ENCODE measurements at regions not wholly inside any gene's neighbourhood (a gene's known extent, or its start where the extent isn't known, plus 50 kb on each side); places are given as distances from the start of the nearest gene placed in this dataset.

GRCh38 chr6:53982366-53983050 is 128.7 kb upstream of the MLIP start:
- intact Hi-C loops (cut with micrococcal nuclease): no loop called here
- H3K4me3 Mint-ChIP-seq: no peak overlapping the region
- no peaks in the 10 kb centered on the region for H3K9me3 ChIP-seq (ENCODE audit: control insufficient read depth, insufficient read depth, low read length)

GRCh38 chr6:53983301-53983700 is 127.9 kb upstream of the MLIP start:
- H3K27me3 ChIP-seq (ENCODE audit: control insufficient read depth, insufficient read depth, low read length): no peaks in the 10 kb centered on the region
- Mint-ChIP-seq H3K4me1 (no peaks in the 10 kb centered on the region), H3K9me3 (no peaks in the 10 kb centered on the region), H3K4me3 (no peak overlapping the region), H3K27ac (no peak overlapping the region), H3K27me3 (ENCODE audit: low read depth in 2 of 2) (peaks cover 0 to 5% of the 10 kb centered on the region in 2 donors), H3K36me3 (no peaks in the 10 kb centered on the region)
- WGBS (ENCODE audit: insufficient coverage): 0% methylated on average over 1 of the region's 1 CpG
- no peaks in the 10 kb centered on the region for H3K4me1 ChIP-seq (ENCODE audit: control insufficient read depth, insufficient read depth, low read length)
- ATAC-seq: no peak
- H3K36me3 ChIP-seq (ENCODE audit: control insufficient read depth, insufficient read depth, low read length): no peaks in the 10 kb centered on the region
- intact Hi-C loops (cut with micrococcal nuclease): no loop called here
- no peak overlapping the region for H3K4me3 ChIP-seq (ENCODE audit: low read length)
- no peak for TF ChIP-seq CTCF (IDR thresholded peaks at IDR 0.05)
- no peaks in the 10 kb centered on the region for H3K9me3 ChIP-seq (ENCODE audit: control insufficient read depth, insufficient read depth, low read length)
- no peak overlapping the region for H3K27ac ChIP-seq (ENCODE audit: low read length)
- no peak for DNase-seq

More at GRCh38 chr6:53982366-53983050, 128.7 kb upstream of the MLIP start:
- Mint-ChIP-seq H3K27me3 (ENCODE audit: low read depth in 2 of 2) (peaks cover 0 to 3% of the 10 kb centered on the region in 2 donors), H3K36me3 (no peaks in the 10 kb centered on the region), H3K27ac (no peak overlapping the region), H3K4me1 (no peaks in the 10 kb centered on the region), H3K9me3 (no peaks in the 10 kb centered on the region)
- Histone ChIP-seq H3K27ac (ENCODE audit: low read length) (no peak overlapping the region), H3K4me1 (ENCODE audit: control insufficient read depth, insufficient read depth, low read length) (no peaks in the 10 kb centered on the region), H3K27me3 (ENCODE audit: control insufficient read depth, insufficient read depth, low read length) (no peaks in the 10 kb centered on the region), H3K36me3 (ENCODE audit: control insufficient read depth, insufficient read depth, low read length) (no peaks in the 10 kb centered on the region), H3K4me3 (ENCODE audit: low read length) (no peak overlapping the region)
- ATAC-seq (no peak), DNase-seq (no peak)
- TF ChIP-seq CTCF (IDR thresholded peaks at IDR 0.05): no peak
- 88% methylated on average over 4 of the region's 4 CpGs for WGBS (ENCODE audit: insufficient coverage)

GRCh38 chr6:53984163-53984562 is 127.1 kb upstream of the MLIP start:
- H3K27ac ChIP-seq (ENCODE audit: low read length): no peak overlapping the region
- no peak overlapping the region for H3K4me3 Mint-ChIP-seq
- intact Hi-C loops (cut with micrococcal nuclease): no loop called here

More at GRCh38 chr6:53984163-53984562, 127.1 kb upstream of the MLIP start:
- no peaks in the 10 kb centered on the region for H3K36me3 ChIP-seq (ENCODE audit: control insufficient read depth, insufficient read depth, low read length)
- Mint-ChIP-seq H3K36me3 (no peaks in the 10 kb centered on the region), H3K27me3 (ENCODE audit: low read depth in 2 of 2) (peaks cover 0 to 7% of the 10 kb centered on the region in 2 donors), H3K9me3 (no peaks in the 10 kb centered on the region), H3K4me1 (no peaks in the 10 kb centered on the region), H3K27ac (no peak overlapping the region)
- no peaks in the 10 kb centered on the region for H3K27me3 ChIP-seq (ENCODE audit: control insufficient read depth, insufficient read depth, low read length)
- TF ChIP-seq CTCF (IDR thresholded peaks at IDR 0.05): no peak
- no peak for ATAC-seq
- DNase-seq: no peak
- no peaks in the 10 kb centered on the region for H3K9me3 ChIP-seq (ENCODE audit: control insufficient read depth, insufficient read depth, low read length)
- no peak overlapping the region for H3K4me3 ChIP-seq (ENCODE audit: low read length)
- H3K4me1 ChIP-seq (ENCODE audit: control insufficient read depth, insufficient read depth, low read length): no peaks in the 10 kb centered on the region
- 100% methylated on average over 1 of the region's 2 CpGs for WGBS (ENCODE audit: insufficient coverage)

Data from natural killer cell (primary cell).